K562 (cell line): ENCODE measurements at regions not wholly inside any gene's neighbourhood (a gene's known extent, or its start where the extent isn't known, plus 50 kb on each side); places are given as distances from the start of the nearest gene placed in this dataset.

Experiments
- ATAC-seq: fragments of 200-7000 bp; cut with Tn5 transposase; 3 replicates; pipeline ENCODE4 v1.9.1; 2020; ENCODE audit warnings: moderate library complexity
- BruUV-seq: library from RNA; stranded (reverse); fragments of 400-500 nt; replicated peaks from 2 replicates; lab custom pipeline; 2021; lab: Mats Ljungman, UMichigan
- CTCF ChIA-PET: fragments of 300-600 bp; formaldehyde crosslinking; extraction: SDS; loops from one replicate; lab custom pipeline; 2021; ENCODE audit warnings: low intra/inter-chr PET ratio; lab: Yijun Ruan, JAX
- POLR2A ChIA-PET: fragments of 300-600, 350-650 bp; sonication (Branson Sonifier 250); formaldehyde crosslinking; extraction: SDS; loops from one replicate; lab custom pipeline; 2021; ENCODE audit warnings: antibody characterized with exemption, inconsistent platforms; lab: Yijun Ruan, JAX
- DNase-seq, 4 experiments: peaks; one replicate each; pipeline versions ENCODE4 v3.0.0 to v3.0.0-alpha.2; 2011 to 2018; ENCODE audit warnings: low spot score in 3 of 4, mixed read lengths in 3 of 4; ENCODE audit errors: extremely low read depth in 1 of 4
- FAIRE-seq: peaks from 2 replicates; lab custom pipeline; 2011; peaks lifted over from hg19 to GRCh38; lab: Jason Lieb, UNC
- H2AFZ ChIP-seq: 2 replicates; pipeline ENCODE4 v1.6.0; 2011; ENCODE audit warnings: low read depth, low read length, control low read depth, inconsistent platforms
- H3K27ac ChIP-seq: fragments of 200-600 bp; 3 replicates; pipeline ENCODE4 v1.8.0; 2011; ENCODE audit warnings: low read depth, mild to moderate bottlenecking, control low read depth, inconsistent platforms, low read length, moderate library complexity, mixed read lengths; ENCODE audit errors: extremely low read depth
- H3K27me3 ChIP-seq, 2 experiments: fragments of 300-600 bp in 1 of 2; 2 replicates in 1 of 2; 3 replicates in 1 of 2; pipeline versions ENCODE4 v1.6.0 to v1.8.0; 2011; ENCODE audit warnings: inconsistent platforms in 2 of 2, low read length in 2 of 2, mild to moderate bottlenecking in 1 of 2, mixed read lengths in 1 of 2, moderate library complexity in 1 of 2; ENCODE audit not compliant: control insufficient read depth in 2 of 2, insufficient read depth in 2 of 2
- H3K36me3 ChIP-seq: fragments of 300-600 bp; 3 replicates; pipeline ENCODE4 v1.8.0; 2011; ENCODE audit warnings: mild to moderate bottlenecking, low read length, inconsistent platforms; ENCODE audit not compliant: control insufficient read depth, insufficient read depth
- H3K4me1 ChIP-seq, 2 experiments: fragments of 200-600 bp in 1 of 2; replicated peaks in 1 of 2; 2 replicates in 1 of 2; 3 replicates in 1 of 2; pipeline versions ENCODE4 v1.5.1 to v1.8.0; 2011; ENCODE audit warnings: inconsistent platforms in 2 of 2, low read length in 2 of 2, mild to moderate bottlenecking in 1 of 2, mixed read lengths in 1 of 2, moderate library complexity in 1 of 2; ENCODE audit not compliant: control insufficient read depth in 2 of 2, insufficient read depth in 2 of 2
- H3K4me2 ChIP-seq: 2 replicates; pipeline ENCODE4 v1.6.1; 2011; ENCODE audit warnings: low read length, control low read depth, inconsistent platforms, mixed read lengths; ENCODE audit not compliant: insufficient read depth
- H3K4me3 ChIP-seq: fragments of 200-600 bp; sonication (generic), shearing (Covaris generic); 2 replicates; pipeline ENCODE4 v1.5.1; 2016; ENCODE audit warnings: control low read depth, inconsistent platforms
- H3K79me2 ChIP-seq: fragments of 200-600 bp; 3 replicates; pipeline ENCODE4 v1.8.0; 2011; ENCODE audit warnings: low read length, inconsistent platforms; ENCODE audit not compliant: control insufficient read depth, insufficient read depth
- H3K9ac ChIP-seq, 2 experiments: 2 replicates each; pipeline versions ENCODE4 v1.6.0 to v1.6.1; 2011; ENCODE audit warnings: low read depth in 2 of 2, low read length in 2 of 2, control low read depth in 1 of 2, inconsistent platforms in 1 of 2, mild to moderate bottlenecking in 1 of 2, mixed read lengths in 1 of 2; ENCODE audit not compliant: insufficient read depth in 1 of 2
- H3K9me1 ChIP-seq: one replicate; pipeline ENCODE4 v1.6.0; 2011; ENCODE audit warnings: inconsistent platforms, mild to moderate bottlenecking, low read length, moderate library complexity; ENCODE audit not compliant: control insufficient read depth, insufficient read depth
- H3K9me3 ChIP-seq: replicated peaks from 2 replicates; pipeline ENCODE4 v1.5.1; 2011; ENCODE audit warnings: low read depth, low read length, inconsistent platforms; ENCODE audit not compliant: control insufficient read depth, insufficient read depth
- H4K20me1 ChIP-seq: replicated peaks from 2 replicates; pipeline ENCODE4 v1.6.1; 2011; ENCODE audit warnings: low read length, inconsistent platforms, mixed read lengths; ENCODE audit not compliant: control insufficient read depth, insufficient read depth
- ATF7 ChIP-seq: fragments of 450-650 bp; IDR thresholded peaks from 2 replicates; pipeline ENCODE4 v1.7.1; 2014; ENCODE audit warnings: mild to moderate bottlenecking, moderate library complexity
- MBD2 ChIP-seq: sonication (generic); IDR thresholded peaks from 2 replicates; pipeline ENCODE4 v1.6.1; 2016; ENCODE audit warnings: low read depth, borderline replicate concordance
- POLR2AphosphoS2 ChIP-seq: IDR thresholded peaks from 2 replicates; pipeline ENCODE4 v1.6.1; 2012; ENCODE audit warnings: low read length, improper control_type of control experiment
- SAFB ChIP-seq: fragments of 200-400 bp; formaldehyde crosslinking; IDR thresholded peaks from 2 replicates; pipeline ENCODE4 v1.6.1; 2017; ENCODE audit warnings: low read depth, low read length, borderline replicate concordance
- ZC3H11A ChIP-seq: IDR thresholded peaks from 2 replicates; pipeline ENCODE4 v1.6.1; 2012; ENCODE audit warnings: low read depth, low read length, improper control_type of control experiment
- ZNF133 ChIP-seq: fragments of 250-450 bp; sonication (Bioruptor Pico); IDR thresholded peaks from 2 replicates; pipeline ENCODE4 v1.4.0; 2020; ENCODE audit warnings: mild to moderate bottlenecking
- ZNF445 ChIP-seq: fragments of 250-450 bp; sonication (Bioruptor Pico); IDR thresholded peaks from 2 replicates; pipeline ENCODE4 v1.4.0; 2020; ENCODE audit warnings: low read depth, mild to moderate bottlenecking, moderate library complexity
- ZNF592 ChIP-seq: fragments of 450-650 bp; IDR thresholded peaks from 2 replicates; pipeline ENCODE4 v1.6.1; 2017; ENCODE audit warnings: antibody characterized with exemption, mild to moderate bottlenecking
- ZNF740 ChIP-seq, 3 experiments: fragments of 200-800 bp in 1 of 3; sonication (Bioruptor generic) in 1 of 3; sonication (generic) in 1 of 3; formaldehyde crosslinking in 1 of 3; IDR thresholded peaks; 2 replicates each; pipeline versions ENCODE4 v1.6.1 to v1.8.0; 2016 to 2022; ENCODE audit warnings: mild to moderate bottlenecking in 2 of 3, missing compliant biosample characterization in 2 of 3, missing genetic modification characterization in 2 of 3, missing genetic modification reagents in 1 of 3
- WGBS: fragments of 100-300 bp; shearing (Covaris generic); methylation state at CpG from one replicate; pipeline ENCODE4 v1.1.6; 2016; ENCODE audit warnings: low coverage, mixed read lengths; ENCODE audit not compliant: insufficient coverage; ENCODE audit errors: missing lambda C conversion rate; 5-methylcytosine and 5-hydroxymethylcytosine counted together
- in situ Hi-C: fragments of 300-500 bp; cut with MboI; formaldehyde crosslinking; loops from 4 replicates; pipeline ENCODE4 v1.15.0; 2018; ENCODE audit warnings: inconsistent platforms, mixed read lengths
- intact Hi-C: fragments of 100-400 bp; cut with micrococcal nuclease; formaldehyde crosslinking; loops from 2 replicates; pipeline ENCODE4 v1.14.2; 2022
- TF ChIP-seq, protein P1 (sequence below), 3 experiments: IDR thresholded peaks in 2 of 3; conservative IDR thresholded peaks in 1 of 3; 2 replicates each; pipeline ENCODE4 v1.5.1; 2011 to 2012; ENCODE audit warnings: low read length in 3 of 3, mild to moderate bottlenecking in 3 of 3, control low read depth in 2 of 3, improper control_type of control experiment in 1 of 3, inconsistent platforms in 1 of 3, low read depth in 1 of 3, mixed read lengths in 1 of 3, moderate library complexity in 1 of 3; ENCODE audit not compliant: insufficient read depth in 2 of 3

GRCh38 chr6:14739827-14740226 lies 506.0 kb upstream of the JARID2 start:
- DNase-seq: no peak
- Histone ChIP-seq H2AFZ (no peak overlapping the region), H4K20me1 (no peaks in the 10 kb centered on the region), H3K9me3 (0 out of 2 replicates have a peak, but pooled peaks cover 3% of the 10 kb centered on the region), H3K4me3 (no peak overlapping the region), H3K4me1 (peaks cover 4 to 50% of the 10 kb centered on the region in 2 experiments; a peak in 4 of 5 replicates), H3K27me3 (no peaks in the 10 kb centered on the region), H3K36me3 (no peaks in the 10 kb centered on the region), H3K9me1 (no peaks in the 10 kb centered on the region), H3K9ac (no peak overlapping the region), H3K4me2 (no peak overlapping the region), H3K79me2 (no peaks in the 10 kb centered on the region), H3K27ac (no peak overlapping the region)
- BruUV-seq: no TSS peak
- WGBS: 55% methylated on average over 6 of the region's 7 CpGs
- no peak for ATAC-seq
- no peak for FAIRE-seq
- TF ChIP-seq SAFB (no peak), MBD2 (no peak), POLR2AphosphoS2 (no peak), ZNF592 (no peak), ZC3H11A (no peak), ATF7 (no peak), ZNF445 (CRISPR knock-in tag) (no peak), ZNF740 (CRISPR knock-in tag; IDR thresholded peaks at IDR 0.05) (no peak), ZNF740 (tag; IDR thresholded peaks at IDR 0.05) (no peak), ZNF133 (CRISPR knock-in tag) (no peak)
- TF ChIP-seq, protein P1, sequence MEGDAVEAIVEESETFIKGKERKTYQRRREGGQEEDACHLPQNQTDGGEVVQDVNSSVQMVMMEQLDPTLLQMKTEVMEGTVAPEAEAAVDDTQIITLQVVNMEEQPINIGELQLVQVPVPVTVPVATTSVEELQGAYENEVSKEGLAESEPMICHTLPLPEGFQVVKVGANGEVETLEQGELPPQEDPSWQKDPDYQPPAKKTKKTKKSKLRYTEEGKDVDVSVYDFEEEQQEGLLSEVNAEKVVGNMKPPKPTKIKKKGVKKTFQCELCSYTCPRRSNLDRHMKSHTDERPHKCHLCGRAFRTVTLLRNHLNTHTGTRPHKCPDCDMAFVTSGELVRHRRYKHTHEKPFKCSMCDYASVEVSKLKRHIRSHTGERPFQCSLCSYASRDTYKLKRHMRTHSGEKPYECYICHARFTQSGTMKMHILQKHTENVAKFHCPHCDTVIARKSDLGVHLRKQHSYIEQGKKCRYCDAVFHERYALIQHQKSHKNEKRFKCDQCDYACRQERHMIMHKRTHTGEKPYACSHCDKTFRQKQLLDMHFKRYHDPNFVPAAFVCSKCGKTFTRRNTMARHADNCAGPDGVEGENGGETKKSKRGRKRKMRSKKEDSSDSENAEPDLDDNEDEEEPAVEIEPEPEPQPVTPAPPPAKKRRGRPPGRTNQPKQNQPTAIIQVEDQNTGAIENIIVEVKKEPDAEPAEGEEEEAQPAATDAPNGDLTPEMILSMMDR (IDR thresholded peaks at IDR 0.05 in 2 of 3, conservative IDR thresholded peaks at IDR 0.05 in 1 of 3; ENCODE audit: insufficient read depth in 2 of 3, low read depth in 1 of 3, low read length in 3 of 3): no peak
- in situ Hi-C loops (no loop called here), intact Hi-C loops (loop anchor here (10.0 kb wide), 1 partner anchor 345 kb away; no protein-coding TSS in a partner anchor)
- CTCF ChIA-PET: no interaction called here
- POLR2A ChIA-PET: interaction anchor here (1.7 kb wide), 1 partner anchor 8 kb away, joined by 4 read pairs; no protein-coding TSS in a partner anchor
